Peyer's patch (tissue), 4 donors: ENCODE measurements at regions not wholly inside any gene's neighbourhood (a gene's known extent, or its start where the extent isn't known, plus 50 kb on each side); places are given as distances from the start of the nearest gene placed in this dataset.

Experiments used
- POLR2A ChIP-seq, 2 donors: fragments of 450-650 bp; IDR thresholded peaks; one replicate each; pipeline ENCODE4 v1.5.1; 2017; ENCODE audit warnings: antibody characterized with exemption in 2 of 2, mild to moderate bottlenecking in 2 of 2, moderate library complexity in 2 of 2
- TF ChIP-seq, protein P1 (sequence below), 6 experiments: fragments of 450-650 bp in 4 of 6; fragments of 200-600 bp in 2 of 6; sonication (generic) in 1 of 6; IDR thresholded peaks; one replicate each; pipeline ENCODE4 v1.5.1; 2017 to 2019; ENCODE audit warnings: antibody characterized with exemption in 6 of 6, mild to moderate bottlenecking in 3 of 6, moderate library complexity in 1 of 6

DNA sequence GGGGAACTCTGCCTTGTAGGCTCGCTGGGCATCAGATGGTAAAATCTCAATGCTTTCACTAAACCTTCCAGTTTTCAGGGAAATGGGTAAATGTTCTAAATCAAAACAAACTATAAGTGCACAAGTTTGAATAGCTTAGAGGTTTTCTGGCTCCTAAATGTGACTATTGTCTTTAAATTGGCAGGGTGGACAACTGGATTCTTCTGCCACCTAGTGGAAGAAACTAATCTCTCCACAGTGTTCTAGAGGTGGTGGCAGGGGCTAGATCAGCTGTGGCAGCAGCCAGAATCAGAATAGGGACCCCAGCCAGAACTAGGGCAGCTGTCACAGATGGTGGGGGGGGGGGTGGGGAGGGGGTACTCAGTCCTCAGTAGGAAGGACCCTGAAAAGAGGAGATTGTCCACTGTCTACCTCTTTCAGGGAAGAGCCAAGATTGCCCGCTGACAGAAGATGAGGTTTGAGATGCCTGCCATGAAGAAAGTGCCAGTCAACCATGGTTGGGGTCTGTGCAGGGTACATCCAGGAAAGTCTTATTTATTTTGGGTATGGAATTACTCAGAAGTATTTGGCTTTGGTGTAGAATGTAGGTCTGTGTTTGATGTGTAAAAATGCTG lies 201.4 kb downstream of the CCNG2 start:
- TF ChIP-seq, protein P1, sequence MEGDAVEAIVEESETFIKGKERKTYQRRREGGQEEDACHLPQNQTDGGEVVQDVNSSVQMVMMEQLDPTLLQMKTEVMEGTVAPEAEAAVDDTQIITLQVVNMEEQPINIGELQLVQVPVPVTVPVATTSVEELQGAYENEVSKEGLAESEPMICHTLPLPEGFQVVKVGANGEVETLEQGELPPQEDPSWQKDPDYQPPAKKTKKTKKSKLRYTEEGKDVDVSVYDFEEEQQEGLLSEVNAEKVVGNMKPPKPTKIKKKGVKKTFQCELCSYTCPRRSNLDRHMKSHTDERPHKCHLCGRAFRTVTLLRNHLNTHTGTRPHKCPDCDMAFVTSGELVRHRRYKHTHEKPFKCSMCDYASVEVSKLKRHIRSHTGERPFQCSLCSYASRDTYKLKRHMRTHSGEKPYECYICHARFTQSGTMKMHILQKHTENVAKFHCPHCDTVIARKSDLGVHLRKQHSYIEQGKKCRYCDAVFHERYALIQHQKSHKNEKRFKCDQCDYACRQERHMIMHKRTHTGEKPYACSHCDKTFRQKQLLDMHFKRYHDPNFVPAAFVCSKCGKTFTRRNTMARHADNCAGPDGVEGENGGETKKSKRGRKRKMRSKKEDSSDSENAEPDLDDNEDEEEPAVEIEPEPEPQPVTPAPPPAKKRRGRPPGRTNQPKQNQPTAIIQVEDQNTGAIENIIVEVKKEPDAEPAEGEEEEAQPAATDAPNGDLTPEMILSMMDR (IDR thresholded peaks at IDR 0.05): peak in 4 of 6 experiments; percentile 56 to 74 (median 68)
- no peak for TF ChIP-seq POLR2A (IDR thresholded peaks at IDR 0.05)
